ENCODE measurements at regions not wholly inside any gene's neighbourhood (a gene's known extent, or its start where the extent isn't known, plus 50 kb on each side); places are given as distances from the start of the nearest gene placed in this dataset.
A peak's percentile ranks its signal among the peaks of the same experiment; 100 is the strongest.

GRCh38 chr7:34311591-34311990, 346.4 kb upstream of the NPSR1 start:
- no peaks in the 10 kb centered on the region for H3K36me3 ChIP-seq
- no peak for DNase-seq
- no peaks in the 10 kb centered on the region for H3K27me3 ChIP-seq
- peaks cover 2% of the 10 kb centered on the region; the same call in 1 of the 2 replicates for H3K9me3 ChIP-seq
- no peak overlapping the region for H3K4me3 ChIP-seq

GRCh38 chr7:34312624-34313023, 345.4 kb upstream of the NPSR1 start:
- Histone ChIP-seq H3K9me3 (peaks cover 2% of the 10 kb centered on the region; the same call in 1 of the 2 replicates), H3K36me3 (no peaks in the 10 kb centered on the region), H3K4me3 (no peak overlapping the region), H3K27me3 (no peaks in the 10 kb centered on the region)
- DNase-seq, result no peak

- no peaks in the 10 kb centered on the region for H3K27me3 ChIP-seq
- H3K9me3 ChIP-seq, result peaks cover 2% of the 10 kb centered on the region; the same call in 1 of the 2 replicates
- no peak for DNase-seq
Observed at GRCh38 chr7:34313289-34313688, 344.7 kb upstream of the NPSR1 start.

GRCh38 chr7:34315032-34315431, 343.0 kb upstream of the NPSR1 start:
- no peak overlapping the region for H3K4me3 ChIP-seq
- H3K36me3 ChIP-seq, result no peaks in the 10 kb centered on the region
- no peaks in the 10 kb centered on the region for H3K27me3 ChIP-seq
- no peak for DNase-seq
- H3K9me3 ChIP-seq, result peaks cover 2% of the 10 kb centered on the region; the same call in 1 of the 2 replicates

More at GRCh38 chr7:34313289-34313688, 344.7 kb upstream of the NPSR1 start:
- Histone ChIP-seq H3K4me3 (no peak overlapping the region), H3K36me3 (no peaks in the 10 kb centered on the region)

GRCh38 chr7:34317039-34317438, 341.0 kb upstream of the NPSR1 start:
- Histone ChIP-seq H3K36me3 (no peaks in the 10 kb centered on the region), H3K9me3 (peaks cover 2% of the 10 kb centered on the region; the same call in 1 of the 2 replicates), H3K4me3 (no peak overlapping the region), H3K27me3 (no peaks in the 10 kb centered on the region)
- DNase-seq, result no peak

- DNase-seq, result no peak
- Histone ChIP-seq H3K36me3 (no peaks in the 10 kb centered on the region), H3K9me3 (no peaks in the 10 kb centered on the region), H3K27me3 (no peaks in the 10 kb centered on the region), H3K4me3 (no peak overlapping the region)
Observed at GRCh38 chr7:34320412-34320811, 337.6 kb upstream of the NPSR1 start.

GRCh38 chr7:34320926-34321661, 336.9 kb upstream of the NPSR1 start:
- no peaks in the 10 kb centered on the region for H3K27me3 ChIP-seq
- H3K9me3 ChIP-seq, result no peaks in the 10 kb centered on the region
- no peaks in the 10 kb centered on the region for H3K36me3 ChIP-seq
- peak; percentile 67 for DNase-seq
- no peak overlapping the region for H3K4me3 ChIP-seq

GRCh38 chr7:34322841-34323240, 335.2 kb upstream of the NPSR1 start:
- no peak for DNase-seq
- H3K9me3 ChIP-seq, result no peaks in the 10 kb centered on the region

GRCh38 chr7:34327681-34328080, 330.3 kb upstream of the NPSR1 start:
- Histone ChIP-seq H3K27me3 (no peaks in the 10 kb centered on the region), H3K9me3 (no peaks in the 10 kb centered on the region), H3K4me3 (no peak overlapping the region), H3K36me3 (no peaks in the 10 kb centered on the region)
- no peak for DNase-seq

More at GRCh38 chr7:34322841-34323240, 335.2 kb upstream of the NPSR1 start:
- Histone ChIP-seq H3K4me3 (no peak overlapping the region), H3K36me3 (no peaks in the 10 kb centered on the region), H3K27me3 (no peaks in the 10 kb centered on the region)

GRCh38 chr7:34330308-34330707, 327.7 kb upstream of the NPSR1 start:
- Histone ChIP-seq H3K4me3 (no peak overlapping the region), H3K9me3 (no peaks in the 10 kb centered on the region)
- no peak for DNase-seq

GRCh38 chr7:34331102-34331501, 326.9 kb upstream of the NPSR1 start:
- Histone ChIP-seq H3K36me3 (no peaks in the 10 kb centered on the region), H3K4me3 (no peak overlapping the region), H3K27me3 (no peaks in the 10 kb centered on the region), H3K9me3 (0 out of 2 replicates have a peak, but pooled peaks cover 2% of the 10 kb centered on the region)
- DNase-seq, result no peak

More at GRCh38 chr7:34330308-34330707, 327.7 kb upstream of the NPSR1 start:
- Histone ChIP-seq H3K36me3 (no peaks in the 10 kb centered on the region), H3K27me3 (no peaks in the 10 kb centered on the region)

GRCh38 chr7:34332006-34332405, 326.0 kb upstream of the NPSR1 start:
- DNase-seq, result no peak
- no peaks in the 10 kb centered on the region for H3K27me3 ChIP-seq
- H3K36me3 ChIP-seq, result no peaks in the 10 kb centered on the region
- H3K4me3 ChIP-seq, result no peak overlapping the region
- H3K9me3 ChIP-seq, result peaks cover 3% of the 10 kb centered on the region; the same call in 1 of the 2 replicates

GRCh38 chr7:34333184-34333583, 324.8 kb upstream of the NPSR1 start:
- H3K36me3 ChIP-seq, result no peaks in the 10 kb centered on the region
- no peak for DNase-seq
- no peaks in the 10 kb centered on the region for H3K27me3 ChIP-seq
- peaks cover 10% of the 10 kb centered on the region for H3K9me3 ChIP-seq
- no peak overlapping the region for H3K4me3 ChIP-seq

- no peaks in the 10 kb centered on the region for H3K27me3 ChIP-seq
- peaks cover 13% of the 10 kb centered on the region for H3K9me3 ChIP-seq
- no peaks in the 10 kb centered on the region for H3K36me3 ChIP-seq
- no peak for DNase-seq
- no peak overlapping the region for H3K4me3 ChIP-seq
Observed at GRCh38 chr7:34333925-34334324, 324.1 kb upstream of the NPSR1 start.

GRCh38 chr7:34337163-34337562, 320.9 kb upstream of the NPSR1 start:
- DNase-seq, result no peak
- Histone ChIP-seq H3K27me3 (no peaks in the 10 kb centered on the region), H3K36me3 (no peaks in the 10 kb centered on the region), H3K9me3 (peaks cover 14% of the 10 kb centered on the region), H3K4me3 (no peak overlapping the region)

GRCh38 chr7:34338961-34339526, 319.0 kb upstream of the NPSR1 start:
- DNase-seq, result no peak
- H3K4me3 ChIP-seq, result no peak overlapping the region
- peaks cover 14% of the 10 kb centered on the region for H3K9me3 ChIP-seq
- H3K36me3 ChIP-seq, result no peaks in the 10 kb centered on the region
- no peaks in the 10 kb centered on the region for H3K27me3 ChIP-seq

- Histone ChIP-seq H3K4me3 (no peak overlapping the region), H3K9me3 (peaks cover 12% of the 10 kb centered on the region), H3K27me3 (no peaks in the 10 kb centered on the region; the same call in 1 of the 2 replicates), H3K36me3 (no peaks in the 10 kb centered on the region)
- no peak for DNase-seq
Observed at GRCh38 chr7:34341326-34341725, 316.7 kb upstream of the NPSR1 start.

- no peak overlapping the region for H3K4me3 ChIP-seq
- H3K36me3 ChIP-seq, result no peaks in the 10 kb centered on the region
- no peak for DNase-seq
Observed at GRCh38 chr7:34342387-34342786, 315.6 kb upstream of the NPSR1 start.

More at GRCh38 chr7:34342387-34342786, 315.6 kb upstream of the NPSR1 start:
- H3K27me3 ChIP-seq, result no peaks in the 10 kb centered on the region; the same call in 1 of the 2 replicates
- H3K9me3 ChIP-seq, result peaks cover 7% of the 10 kb centered on the region
